ENCODE measurements at regions not wholly inside any gene's neighbourhood (a gene's known extent, or its start where the extent isn't known, plus 50 kb on each side); places are given as distances from the start of the nearest gene placed in this dataset.

- Mint-ChIP-seq H3K4me3 (no peak overlapping the region), H3K9me3 (peaks cover 0 to 10% (median 3%) of the 10 kb centered on the region in 11 donors), H3K4me1 (peaks cover 0 to 8% (median 7%) of the 10 kb centered on the region in 7 donors), H3K27ac (no peak overlapping the region), H3K36me3 (peaks cover 0 to 7% (median 0%) of the 10 kb centered on the region in 5 donors), H3K27me3 (peaks cover 0 to 19% (median 6%) of the 10 kb centered on the region in 5 donors)
- Histone ChIP-seq H3K36me3 (ENCODE audit: control insufficient read depth in 2 of 3, insufficient read depth in 3 of 3, low read length in 3 of 3) (no peaks in the 10 kb centered on the region), H3K9me3 (ENCODE audit: control insufficient read depth in 2 of 3, low read length in 3 of 3) (peaks cover 0 to 4% (median 0%) of the 10 kb centered on the region in 3 experiments), H3K27me3 (ENCODE audit: control insufficient read depth in 2 of 2, insufficient read depth in 2 of 2, low read length in 2 of 2) (no peaks in the 10 kb centered on the region), H3K4me3 (ENCODE audit: low read length) (no peak overlapping the region), H3K4me1 (ENCODE audit: control insufficient read depth in 2 of 2, insufficient read depth in 2 of 2, low read length in 2 of 2) (no peaks in the 10 kb centered on the region), H3K27ac (ENCODE audit: low read depth, low read length) (no peak overlapping the region)
- POLR2A ChIA-PET = no interaction called here
- ATAC-seq (no peak), DNase-seq (no peak)
- intact Hi-C loops (cut with micrococcal nuclease) = no loop called here
- CTCF ChIA-PET = interaction anchor here (1.0 kb wide), 1 partner anchor 31 kb away, joined by 3 read pairs; no protein-coding TSS in a partner anchor
Observed at GRCh38 chr6:156654919-156655918, 122.0 kb upstream of the ARID1B start.

GRCh38 chr6:156652231-156652750 is 124.9 kb upstream of the ARID1B start:
- H3K27ac ChIP-seq (ENCODE audit: low read depth, low read length) = no peak overlapping the region
- Mint-ChIP-seq H3K27ac (no peak overlapping the region), H3K36me3 (peaks cover 0 to 7% (median 0%) of the 10 kb centered on the region in 5 donors), H3K4me1 (peaks cover 0 to 16% (median 10%) of the 10 kb centered on the region in 7 donors), H3K9me3 (peaks cover 0 to 4% (median 0%) of the 10 kb centered on the region in 11 donors), H3K27me3 (peaks cover 0 to 16% (median 16%) of the 10 kb centered on the region in 5 donors), H3K4me3 (no peak overlapping the region)
- no peaks in the 10 kb centered on the region for H3K27me3 ChIP-seq (ENCODE audit: control insufficient read depth in 2 of 2, insufficient read depth in 2 of 2, low read length in 2 of 2)
- H3K36me3 ChIP-seq (ENCODE audit: control insufficient read depth in 2 of 3, insufficient read depth in 3 of 3, low read length in 3 of 3) = no peaks in the 10 kb centered on the region
- ChIA-PET POLR2A (no interaction called here), CTCF (no interaction called here)
- no peak overlapping the region for H3K4me3 ChIP-seq (ENCODE audit: low read length)
- ATAC-seq = no peak
- DNase-seq = no peak
- intact Hi-C loops (cut with micrococcal nuclease) = no loop called here
- H3K9me3 ChIP-seq (ENCODE audit: control insufficient read depth in 2 of 3, low read length in 3 of 3) = no peaks in the 10 kb centered on the region
- H3K4me1 ChIP-seq (ENCODE audit: control insufficient read depth in 2 of 2, insufficient read depth in 2 of 2, low read length in 2 of 2) = no peaks in the 10 kb centered on the region

GRCh38 chr6:156651486-156651885 is 125.7 kb upstream of the ARID1B start:
- Histone ChIP-seq H3K4me3 (ENCODE audit: low read length) (no peak overlapping the region), H3K27me3 (ENCODE audit: control insufficient read depth in 2 of 2, insufficient read depth in 2 of 2, low read length in 2 of 2) (no peaks in the 10 kb centered on the region), H3K27ac (ENCODE audit: low read depth, low read length) (no peak overlapping the region), H3K4me1 (ENCODE audit: control insufficient read depth in 2 of 2, insufficient read depth in 2 of 2, low read length in 2 of 2) (no peaks in the 10 kb centered on the region), H3K9me3 (ENCODE audit: control insufficient read depth in 2 of 3, low read length in 3 of 3) (no peaks in the 10 kb centered on the region), H3K36me3 (ENCODE audit: control insufficient read depth in 2 of 3, insufficient read depth in 3 of 3, low read length in 3 of 3) (no peaks in the 10 kb centered on the region)
- Mint-ChIP-seq H3K9me3 (peaks cover 0 to 4% (median 0%) of the 10 kb centered on the region in 11 donors), H3K27me3 (peaks cover 0 to 23% (median 17%) of the 10 kb centered on the region in 5 donors), H3K36me3 (peaks cover 0 to 7% (median 0%) of the 10 kb centered on the region in 5 donors), H3K4me1 (peaks cover 0 to 24% (median 18%) of the 10 kb centered on the region in 7 donors), H3K27ac (no peak overlapping the region), H3K4me3 (no peak overlapping the region)
- CTCF ChIA-PET = no interaction called here
- no peak for ATAC-seq
- DNase-seq = no peak
- intact Hi-C loops (cut with micrococcal nuclease) = no loop called here
- POLR2A ChIA-PET = no interaction called here

GRCh38 chr6:156650896-156651390 is 126.2 kb upstream of the ARID1B start:
- peaks cover 1 to 26% (median 19%) of the 10 kb centered on the region in 5 donors for H3K27me3 Mint-ChIP-seq
- Histone ChIP-seq H3K36me3 (ENCODE audit: control insufficient read depth in 2 of 3, insufficient read depth in 3 of 3, low read length in 3 of 3) (no peaks in the 10 kb centered on the region), H3K27me3 (ENCODE audit: control insufficient read depth in 2 of 2, insufficient read depth in 2 of 2, low read length in 2 of 2) (peaks cover 0 to 1% of the 10 kb centered on the region in 2 donors), H3K27ac (ENCODE audit: low read depth, low read length) (no peak overlapping the region), H3K9me3 (ENCODE audit: control insufficient read depth in 2 of 3, low read length in 3 of 3) (no peaks in the 10 kb centered on the region), H3K4me3 (ENCODE audit: low read length) (no peak overlapping the region), H3K4me1 (ENCODE audit: control insufficient read depth in 2 of 2, insufficient read depth in 2 of 2, low read length in 2 of 2) (no peaks in the 10 kb centered on the region)
- DNase-seq (no peak), ATAC-seq (no peak)
- H3K4me3 Mint-ChIP-seq = no peak overlapping the region
- peaks cover 0 to 27% (median 20%) of the 10 kb centered on the region in 7 donors for H3K4me1 Mint-ChIP-seq
- H3K9me3 Mint-ChIP-seq = peaks cover 0 to 4% (median 0%) of the 10 kb centered on the region in 11 donors
- ChIA-PET CTCF (no interaction called here), POLR2A (no interaction called here)
- intact Hi-C loops (cut with micrococcal nuclease) = no loop called here
- H3K27ac Mint-ChIP-seq = no peak overlapping the region
- H3K36me3 Mint-ChIP-seq = peaks cover 0 to 7% (median 0%) of the 10 kb centered on the region in 5 donors

GRCh38 chr6:156648616-156649015 is 128.6 kb upstream of the ARID1B start:
- POLR2A ChIA-PET = no interaction called here
- ATAC-seq (no peak), DNase-seq (no peak)
- no peaks in the 10 kb centered on the region for H3K36me3 ChIP-seq (ENCODE audit: control insufficient read depth in 2 of 3, insufficient read depth in 3 of 3, low read length in 3 of 3)
- peaks cover 0 to 27% (median 20%) of the 10 kb centered on the region in 7 donors for H3K4me1 Mint-ChIP-seq
- H3K4me3 Mint-ChIP-seq = peak overlapping the region in 1 of 10 donors; percentile 66
- no peak overlapping the region for H3K27ac ChIP-seq (ENCODE audit: low read depth, low read length)
- no peak overlapping the region for H3K4me3 ChIP-seq (ENCODE audit: low read length)
- intact Hi-C loops (cut with micrococcal nuclease) = no loop called here
- peak overlapping the region in 1 of 9 donors; percentile 12 for H3K27ac Mint-ChIP-seq
- CTCF ChIA-PET = no interaction called here
- H3K9me3 Mint-ChIP-seq = peaks cover 0 to 4% (median 0%) of the 10 kb centered on the region in 11 donors
- peaks cover 6 to 32% (median 27%) of the 10 kb centered on the region in 5 donors for H3K27me3 Mint-ChIP-seq
- peaks cover 0 to 7% (median 0%) of the 10 kb centered on the region in 5 donors for H3K36me3 Mint-ChIP-seq
- H3K27me3 ChIP-seq (ENCODE audit: control insufficient read depth in 2 of 2, insufficient read depth in 2 of 2, low read length in 2 of 2) = peaks cover 0 to 5% of the 10 kb centered on the region in 2 donors
- H3K9me3 ChIP-seq (ENCODE audit: control insufficient read depth in 2 of 3, low read length in 3 of 3) = no peaks in the 10 kb centered on the region
- no peaks in the 10 kb centered on the region for H3K4me1 ChIP-seq (ENCODE audit: control insufficient read depth in 2 of 2, insufficient read depth in 2 of 2, low read length in 2 of 2)

GRCh38 chr6:156647991-156648390 is 129.2 kb upstream of the ARID1B start:
- H3K36me3 ChIP-seq (ENCODE audit: control insufficient read depth in 2 of 3, insufficient read depth in 3 of 3, low read length in 3 of 3) = no peaks in the 10 kb centered on the region
- DNase-seq (no peak), ATAC-seq (no peak)
- peaks cover 0 to 5% of the 10 kb centered on the region in 2 donors for H3K27me3 ChIP-seq (ENCODE audit: control insufficient read depth in 2 of 2, insufficient read depth in 2 of 2, low read length in 2 of 2)
- H3K9me3 Mint-ChIP-seq = peaks cover 0 to 4% (median 0%) of the 10 kb centered on the region in 11 donors
- intact Hi-C loops (cut with micrococcal nuclease) = no loop called here
- H3K27ac Mint-ChIP-seq = peak overlapping the region in 1 of 9 donors; percentile 12
- ChIA-PET CTCF (no interaction called here), POLR2A (no interaction called here)
- no peaks in the 10 kb centered on the region for H3K4me1 ChIP-seq (ENCODE audit: control insufficient read depth in 2 of 2, insufficient read depth in 2 of 2, low read length in 2 of 2)
- no peak overlapping the region for H3K4me3 ChIP-seq (ENCODE audit: low read length)
- H3K9me3 ChIP-seq (ENCODE audit: control insufficient read depth in 2 of 3, low read length in 3 of 3) = no peaks in the 10 kb centered on the region
- H3K4me1 Mint-ChIP-seq = peaks cover 0 to 27% (median 20%) of the 10 kb centered on the region in 7 donors
- H3K27ac ChIP-seq (ENCODE audit: low read depth, low read length) = no peak overlapping the region
- H3K4me3 Mint-ChIP-seq = peak overlapping the region in 8 of 10 donors; percentile 15 to 72 (median 66)
- H3K36me3 Mint-ChIP-seq = peaks cover 0 to 6% (median 0%) of the 10 kb centered on the region in 5 donors
- peaks cover 11 to 28% (median 25%) of the 10 kb centered on the region in 5 donors for H3K27me3 Mint-ChIP-seq

Measured in naive thymus-derived CD4-positive, alpha-beta T cell (primary cell).